ENCODE measurements at regions not wholly inside any gene's neighbourhood (a gene's known extent, or its start where the extent isn't known, plus 50 kb on each side); places are given as distances from the start of the nearest gene placed in this dataset.

- Histone ChIP-seq H3K9me3 (no peaks in the 10 kb centered on the region), H3K4me3 (no peak overlapping the region), H3K27ac (no peak overlapping the region), H3K27me3 (no peaks in the 10 kb centered on the region), H3K4me1 (no peaks in the 10 kb centered on the region), H3K36me3 (no peaks in the 10 kb centered on the region)
- intact Hi-C loops (cut with DNase I) = no loop called here
- DNase-seq (no peak), ATAC-seq (no peak)
- TF ChIP-seq CTCF (IDR thresholded peaks at IDR 0.05) = no peak
Observed at GRCh38 chr11:45450189-45450588, 164.0 kb upstream of the SYT13 start.

- TF ChIP-seq CTCF (IDR thresholded peaks at IDR 0.05) = no peak
- DNase-seq (no peak), ATAC-seq (no peak)
- Histone ChIP-seq H3K27ac (no peak overlapping the region), H3K4me3 (no peak overlapping the region), H3K27me3 (peaks cover 8% of the 10 kb centered on the region), H3K4me1 (no peaks in the 10 kb centered on the region), H3K9me3 (no peaks in the 10 kb centered on the region), H3K36me3 (no peaks in the 10 kb centered on the region)
- intact Hi-C loops (cut with DNase I) = no loop called here
Observed at GRCh38 chr11:45449036-45449601, 163.0 kb upstream of the SYT13 start.

- peaks cover 8% of the 10 kb centered on the region for H3K27me3 ChIP-seq
- no peaks in the 10 kb centered on the region for H3K4me1 ChIP-seq
- H3K27ac ChIP-seq = no peak overlapping the region
- DNase-seq (no peak), ATAC-seq (no peak)
- TF ChIP-seq CTCF (IDR thresholded peaks at IDR 0.05) = no peak
- H3K36me3 ChIP-seq = no peaks in the 10 kb centered on the region
- H3K4me3 ChIP-seq = no peak overlapping the region
- no peaks in the 10 kb centered on the region for H3K9me3 ChIP-seq
- intact Hi-C loops (cut with DNase I) = no loop called here
Observed at GRCh38 chr11:45448561-45448960, 162.4 kb upstream of the SYT13 start.

DNA sequence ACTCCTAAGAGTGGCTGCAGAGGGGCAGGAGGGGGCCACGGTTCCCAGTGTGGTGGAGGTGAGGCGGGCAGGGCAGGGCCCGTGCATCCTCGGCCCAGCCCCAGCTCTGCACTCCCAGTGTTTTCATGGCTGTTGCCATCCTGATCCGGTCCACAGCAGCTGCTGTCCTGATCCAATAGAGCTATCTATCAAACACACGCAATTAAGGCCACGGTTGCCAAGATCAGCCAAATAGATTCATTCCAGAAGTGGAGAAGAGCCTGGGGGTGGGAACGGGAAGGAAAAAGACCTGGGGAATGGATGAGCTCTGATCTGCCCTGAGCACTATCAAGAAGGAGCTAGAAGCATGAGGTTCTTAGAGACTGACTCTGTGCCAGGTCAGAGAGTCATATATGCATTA lies 160.9 kb upstream of the SYT13 start:
- no peak for TF ChIP-seq CTCF (IDR thresholded peaks at IDR 0.05)
- DNase-seq = no peak
- H3K27me3 ChIP-seq = peaks cover 8% of the 10 kb centered on the region
- intact Hi-C loops (cut with DNase I) = no loop called here
- no peak for ATAC-seq
- H3K27ac ChIP-seq = no peak overlapping the region
- H3K4me1 ChIP-seq = no peaks in the 10 kb centered on the region
- H3K36me3 ChIP-seq = no peaks in the 10 kb centered on the region
- no peaks in the 10 kb centered on the region for H3K9me3 ChIP-seq
- no peak overlapping the region for H3K4me3 ChIP-seq

DNA sequence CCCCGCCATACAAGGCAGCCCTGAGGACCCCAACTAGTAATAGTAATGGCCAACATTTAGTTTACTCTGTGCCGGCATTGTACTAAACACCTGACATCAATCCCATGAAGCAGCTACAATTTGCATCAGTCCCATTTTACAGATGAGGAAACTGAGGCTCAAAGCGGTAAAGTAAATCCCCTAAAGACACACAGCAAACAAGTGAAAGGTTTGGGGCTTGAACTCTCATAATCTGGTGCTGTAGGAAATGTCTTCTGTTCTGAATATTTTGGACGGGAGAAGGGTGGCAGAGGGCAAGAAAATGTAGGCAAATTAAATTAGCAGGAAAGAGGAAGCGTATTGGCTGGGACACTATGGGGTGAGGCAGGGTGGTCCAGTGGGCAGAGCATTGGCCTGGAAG lies 160.3 kb upstream of the SYT13 start:
- Histone ChIP-seq H3K36me3 (no peaks in the 10 kb centered on the region), H3K27ac (no peak overlapping the region), H3K4me1 (no peaks in the 10 kb centered on the region), H3K9me3 (no peaks in the 10 kb centered on the region), H3K4me3 (no peak overlapping the region), H3K27me3 (peaks cover 8% of the 10 kb centered on the region)
- DNase-seq (no peak), ATAC-seq (no peak)
- no peak for TF ChIP-seq CTCF (IDR thresholded peaks at IDR 0.05)
- intact Hi-C loops (cut with DNase I) = no loop called here

- ATAC-seq (no peak), DNase-seq (no peak)
Observed at GRCh38 chr11:45444796-45445195, 158.7 kb upstream of the SYT13 start.

More at GRCh38 chr11:45444796-45445195, 158.7 kb upstream of the SYT13 start:
- no peaks in the 10 kb centered on the region for H3K9me3 ChIP-seq
- intact Hi-C loops (cut with DNase I) = no loop called here
- H3K27me3 ChIP-seq = peaks cover 8% of the 10 kb centered on the region
- H3K4me3 ChIP-seq = no peak overlapping the region
- H3K4me1 ChIP-seq = no peaks in the 10 kb centered on the region
- no peak for TF ChIP-seq CTCF (IDR thresholded peaks at IDR 0.05)
- no peak overlapping the region for H3K27ac ChIP-seq
- no peaks in the 10 kb centered on the region for H3K36me3 ChIP-seq
